CD4-positive, alpha-beta memory T cell (primary cell): ENCODE measurements at regions not wholly inside any gene's neighbourhood (a gene's known extent, or its start where the extent isn't known, plus 50 kb on each side); places are given as distances from the start of the nearest gene placed in this dataset.

Experiments used
- CTCF ChIA-PET: fragments of 350-600 bp; sonication (Branson Sonifier 250); formaldehyde crosslinking; loops from one replicate; lab custom pipeline; 2021; ENCODE audit warnings: inconsistent platforms; ENCODE audit not compliant: partially characterized antibody; lab: Charles Lee
- POLR2A ChIA-PET: fragments of 350-600 bp; sonication (Branson Sonifier 250); formaldehyde crosslinking; loops from one replicate; lab custom pipeline; 2021; ENCODE audit not compliant: partially characterized antibody; lab: Charles Lee
- DNase-seq, 5 donors: peaks; one replicate each; pipeline versions ENCODE4 v3.0.0 to v3.0.0-alpha.2; 2020 to 2022; ENCODE audit warnings: mixed read lengths in 1 of 5
- H3K27ac ChIP-seq: one replicate; pipeline ENCODE4 v1.7.0; 2013; ENCODE audit warnings: low read depth, low read length
- H3K27me3 ChIP-seq: 2 replicates; pipeline ENCODE4 v1.7.0; 2013; ENCODE audit warnings: mild to moderate bottlenecking, low read length, moderate library complexity; ENCODE audit not compliant: insufficient read depth
- H3K36me3 ChIP-seq: 2 replicates; pipeline ENCODE4 v1.7.0; 2013; ENCODE audit warnings: mild to moderate bottlenecking, low read length, moderate library complexity; ENCODE audit not compliant: insufficient read depth
- H3K4me1 ChIP-seq: 2 replicates; pipeline ENCODE4 v1.7.0; 2013; ENCODE audit warnings: mild to moderate bottlenecking, low read length, moderate library complexity; ENCODE audit not compliant: insufficient read depth
- H3K4me3 ChIP-seq, 2 donors: one replicate each; pipeline ENCODE4 v1.7.0; 2013; ENCODE audit warnings: low read length in 2 of 2, mild to moderate bottlenecking in 1 of 2
- H3K9me3 ChIP-seq, 2 donors: one replicate each; pipeline ENCODE4 v1.7.0; 2013; ENCODE audit warnings: low read length in 2 of 2, control low read depth in 1 of 2; ENCODE audit not compliant: control insufficient read depth in 1 of 2
- H3K27ac Mint-ChIP-seq, 7 donors: one replicate each; pipeline ENCODE4 v1.8.0; 2020 to 2021; ENCODE audit warnings: mixed read lengths in 7 of 7, mild to moderate bottlenecking in 6 of 7, inconsistent platforms in 3 of 7, moderate library complexity in 3 of 7
- H3K27me3 Mint-ChIP-seq, 2 donors: one replicate each; pipeline ENCODE4 v1.8.0; 2020 to 2021; ENCODE audit warnings: mixed read lengths in 2 of 2
- H3K36me3 Mint-ChIP-seq, 2 donors: one replicate each; pipeline ENCODE4 v1.8.0; 2020 to 2021; ENCODE audit warnings: mixed read lengths in 2 of 2, inconsistent platforms in 1 of 2, mild to moderate bottlenecking in 1 of 2
- H3K4me1 Mint-ChIP-seq, 4 donors: one replicate each; pipeline ENCODE4 v1.8.0; 2020 to 2021; ENCODE audit warnings: mixed read lengths in 4 of 4, mild to moderate bottlenecking in 1 of 4
- H3K4me3 Mint-ChIP-seq, 8 donors: one replicate each; pipeline ENCODE4 v1.8.0; 2020 to 2021; ENCODE audit warnings: mixed read lengths in 8 of 8, mild to moderate bottlenecking in 7 of 8, moderate library complexity in 6 of 8, inconsistent platforms in 3 of 8
- H3K9me3 Mint-ChIP-seq, 8 donors: one replicate each; pipeline ENCODE4 v1.8.0; 2020 to 2021; ENCODE audit warnings: mixed read lengths in 8 of 8, mild to moderate bottlenecking in 5 of 8, inconsistent platforms in 3 of 8, moderate library complexity in 1 of 8
- intact Hi-C: fragments of 100-400 bp; cut with micrococcal nuclease; formaldehyde crosslinking; loops from one replicate; pipeline ENCODE4 v1.15.1; 2023

DNA sequence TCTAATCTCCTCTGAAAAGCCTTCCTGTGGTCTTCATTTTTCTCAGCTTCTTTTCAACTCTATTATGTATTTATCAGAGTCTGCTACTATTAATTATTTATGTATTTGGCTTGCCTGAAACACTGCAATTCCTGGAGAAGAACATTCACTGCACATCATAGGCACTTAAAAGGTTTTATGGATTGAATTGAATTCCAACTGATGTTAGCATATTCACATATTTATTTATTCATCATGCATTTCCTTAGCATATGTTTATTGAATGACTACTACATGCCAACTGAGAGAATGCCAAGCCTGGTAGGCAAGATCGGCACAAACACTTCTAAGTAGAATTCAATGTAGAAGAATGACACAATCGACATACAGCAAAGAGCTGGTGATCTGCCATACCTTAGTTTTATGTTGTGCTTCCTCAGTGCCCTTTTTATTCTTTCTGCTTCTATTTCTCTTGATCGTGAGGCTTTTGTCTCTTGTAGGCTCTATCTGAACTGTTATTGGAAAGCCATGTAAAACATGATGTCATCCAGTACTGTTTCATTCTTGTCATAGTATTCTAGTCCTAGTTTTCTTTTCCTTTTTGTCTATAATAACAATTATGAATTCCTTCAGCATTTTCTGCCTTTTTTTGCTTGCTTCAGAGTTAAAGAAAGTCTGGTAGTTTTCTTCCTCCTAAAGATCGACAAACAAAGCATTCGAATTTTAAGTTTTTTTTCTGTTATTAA, 454.2 kb downstream of the TLE4 start:
- Histone ChIP-seq H3K4me3 (no peak overlapping the region), H3K9me3 (no peaks in the 10 kb centered on the region), H3K27me3 (no peaks in the 10 kb centered on the region), H3K27ac (no peak overlapping the region), H3K36me3 (no peaks in the 10 kb centered on the region), H3K4me1 (no peaks in the 10 kb centered on the region)
- H3K36me3 Mint-ChIP-seq, result no peaks in the 10 kb centered on the region
- intact Hi-C loops, result no loop called here
- ChIA-PET POLR2A (no interaction called here), CTCF (no interaction called here)
- H3K27ac Mint-ChIP-seq, result no peak overlapping the region
- no peaks in the 10 kb centered on the region for H3K27me3 Mint-ChIP-seq
- H3K4me1 Mint-ChIP-seq, result no peaks in the 10 kb centered on the region
- H3K9me3 Mint-ChIP-seq, result no peaks in the 10 kb centered on the region
- DNase-seq, result no peak
- no peak overlapping the region for H3K4me3 Mint-ChIP-seq

DNA sequence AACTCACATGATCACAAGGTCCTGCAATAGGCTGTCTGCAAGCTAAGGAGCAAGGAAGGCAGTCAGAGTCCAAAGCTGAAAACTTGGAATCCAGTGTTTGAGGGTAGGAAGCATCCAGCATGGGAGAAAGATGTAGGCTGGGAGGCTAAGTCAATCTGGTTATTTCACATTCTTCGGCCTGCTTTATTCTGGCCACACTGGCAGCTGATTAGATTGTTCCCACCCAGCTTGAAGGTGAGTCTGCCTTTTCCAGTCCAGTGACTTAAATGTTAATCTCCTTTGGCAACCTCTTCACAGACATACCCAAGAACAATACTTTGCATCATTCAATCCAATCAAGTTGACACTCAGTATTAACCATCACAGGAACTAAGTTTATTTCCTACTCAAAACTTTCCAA, 453.4 kb downstream of the TLE4 start:
- no peaks in the 10 kb centered on the region for H3K4me1 ChIP-seq
- H3K27ac ChIP-seq, result no peak overlapping the region
- no peak overlapping the region for H3K4me3 Mint-ChIP-seq
- no peaks in the 10 kb centered on the region for H3K36me3 ChIP-seq
- no peak overlapping the region for H3K4me3 ChIP-seq
- no peaks in the 10 kb centered on the region for H3K9me3 Mint-ChIP-seq
- ChIA-PET POLR2A (no interaction called here), CTCF (no interaction called here)
- DNase-seq, result no peak
- no peak overlapping the region for H3K27ac Mint-ChIP-seq
- intact Hi-C loops, result no loop called here
- H3K9me3 ChIP-seq, result no peaks in the 10 kb centered on the region
- no peaks in the 10 kb centered on the region for H3K4me1 Mint-ChIP-seq
- no peaks in the 10 kb centered on the region for H3K27me3 ChIP-seq
- no peaks in the 10 kb centered on the region for H3K27me3 Mint-ChIP-seq
- no peaks in the 10 kb centered on the region for H3K36me3 Mint-ChIP-seq

DNA sequence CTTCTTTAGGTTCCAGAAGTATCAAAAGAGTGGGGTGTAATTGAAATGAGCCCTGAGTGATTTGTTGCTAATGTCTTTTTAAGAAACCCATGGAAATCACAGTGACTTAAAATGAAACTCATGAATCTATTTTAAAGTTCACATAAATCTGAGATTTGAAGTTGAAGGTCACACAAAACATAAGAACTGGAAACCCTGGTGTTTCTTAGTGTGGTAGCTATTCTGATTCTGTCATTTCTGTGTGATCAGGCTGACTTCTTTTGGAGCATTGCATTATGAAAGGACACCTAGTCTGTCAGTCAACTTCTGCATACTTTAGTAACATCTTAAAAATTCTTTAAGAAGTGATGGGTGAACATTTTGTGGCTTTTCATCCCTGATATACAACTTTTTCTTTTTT, 448.8 kb downstream of the TLE4 start:
- Histone ChIP-seq H3K27ac (no peak overlapping the region), H3K36me3 (no peaks in the 10 kb centered on the region), H3K27me3 (no peaks in the 10 kb centered on the region), H3K9me3 (no peaks in the 10 kb centered on the region), H3K4me3 (no peak overlapping the region), H3K4me1 (no peaks in the 10 kb centered on the region)
- Mint-ChIP-seq H3K36me3 (no peaks in the 10 kb centered on the region), H3K4me3 (no peak overlapping the region), H3K27ac (no peak overlapping the region), H3K4me1 (no peaks in the 10 kb centered on the region), H3K9me3 (no peaks in the 10 kb centered on the region), H3K27me3 (no peaks in the 10 kb centered on the region)
- ChIA-PET CTCF (no interaction called here), POLR2A (no interaction called here)
- intact Hi-C loops, result no loop called here
- DNase-seq, result no peak

DNA sequence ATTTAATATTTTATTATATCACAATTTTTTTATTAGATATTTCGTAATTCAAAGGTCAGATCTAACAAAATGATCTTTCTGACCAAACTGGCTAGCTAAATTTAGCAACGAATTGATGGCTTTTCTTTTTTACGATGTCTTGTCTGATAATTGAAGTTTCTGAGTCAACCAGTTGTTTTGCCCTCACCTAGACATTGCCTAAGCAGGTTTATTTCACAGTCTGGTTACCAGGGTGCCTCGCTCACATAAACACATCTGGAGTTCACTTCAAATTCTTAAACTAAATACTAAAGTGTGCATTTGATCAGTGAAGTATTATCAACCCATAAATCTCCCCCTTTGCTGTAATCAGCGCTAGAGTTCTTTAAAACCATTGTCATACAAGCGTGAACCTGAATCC, 448.3 kb downstream of the TLE4 start:
- Mint-ChIP-seq H3K27me3 (peaks cover 0 to 3% of the 10 kb centered on the region in 2 donors), H3K4me1 (no peaks in the 10 kb centered on the region), H3K27ac (no peak overlapping the region), H3K36me3 (no peaks in the 10 kb centered on the region), H3K9me3 (no peaks in the 10 kb centered on the region), H3K4me3 (no peak overlapping the region)
- intact Hi-C loops, result no loop called here
- no peaks in the 10 kb centered on the region for H3K4me1 ChIP-seq
- DNase-seq, result no peak
- H3K9me3 ChIP-seq, result no peaks in the 10 kb centered on the region
- H3K27me3 ChIP-seq, result no peaks in the 10 kb centered on the region
- no peaks in the 10 kb centered on the region for H3K36me3 ChIP-seq
- ChIA-PET POLR2A (no interaction called here), CTCF (no interaction called here)
- H3K4me3 ChIP-seq, result no peak overlapping the region
- no peak overlapping the region for H3K27ac ChIP-seq

DNA sequence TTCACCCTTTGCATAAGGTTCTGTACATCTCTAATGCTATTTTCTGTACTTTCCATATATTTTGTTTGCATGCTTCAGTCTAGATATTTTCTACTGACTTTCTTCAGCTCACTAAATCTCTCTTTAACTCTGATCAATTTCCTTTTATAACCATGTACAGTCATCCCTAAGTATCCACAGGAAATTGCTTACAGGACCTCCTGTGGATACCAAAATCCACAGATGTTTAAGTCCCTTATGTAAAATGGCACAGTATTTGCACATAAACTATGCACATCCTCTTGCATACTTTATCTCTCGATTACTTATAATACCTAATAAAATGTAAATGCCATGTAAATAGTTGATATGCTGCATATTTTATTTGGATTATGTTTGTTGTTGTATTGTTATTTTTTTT, 442.1 kb downstream of the TLE4 start:
- ChIA-PET CTCF (no interaction called here), POLR2A (no interaction called here)
- H3K4me1 Mint-ChIP-seq, result no peaks in the 10 kb centered on the region
- H3K36me3 Mint-ChIP-seq, result no peaks in the 10 kb centered on the region
- H3K27ac Mint-ChIP-seq, result no peak overlapping the region
- H3K4me3 Mint-ChIP-seq, result no peak overlapping the region
- no peak for DNase-seq
- intact Hi-C loops, result no loop called here
- H3K36me3 ChIP-seq, result no peaks in the 10 kb centered on the region
- no peaks in the 10 kb centered on the region for H3K27me3 ChIP-seq
- peaks cover 0 to 17% (median 5%) of the 10 kb centered on the region in 8 donors for H3K9me3 Mint-ChIP-seq
- H3K27ac ChIP-seq, result no peak overlapping the region
- peaks cover 3% of the 10 kb centered on the region in 2 donors for H3K27me3 Mint-ChIP-seq
- H3K4me1 ChIP-seq, result no peaks in the 10 kb centered on the region
- no peaks in the 10 kb centered on the region for H3K9me3 ChIP-seq
- no peak overlapping the region for H3K4me3 ChIP-seq

DNA sequence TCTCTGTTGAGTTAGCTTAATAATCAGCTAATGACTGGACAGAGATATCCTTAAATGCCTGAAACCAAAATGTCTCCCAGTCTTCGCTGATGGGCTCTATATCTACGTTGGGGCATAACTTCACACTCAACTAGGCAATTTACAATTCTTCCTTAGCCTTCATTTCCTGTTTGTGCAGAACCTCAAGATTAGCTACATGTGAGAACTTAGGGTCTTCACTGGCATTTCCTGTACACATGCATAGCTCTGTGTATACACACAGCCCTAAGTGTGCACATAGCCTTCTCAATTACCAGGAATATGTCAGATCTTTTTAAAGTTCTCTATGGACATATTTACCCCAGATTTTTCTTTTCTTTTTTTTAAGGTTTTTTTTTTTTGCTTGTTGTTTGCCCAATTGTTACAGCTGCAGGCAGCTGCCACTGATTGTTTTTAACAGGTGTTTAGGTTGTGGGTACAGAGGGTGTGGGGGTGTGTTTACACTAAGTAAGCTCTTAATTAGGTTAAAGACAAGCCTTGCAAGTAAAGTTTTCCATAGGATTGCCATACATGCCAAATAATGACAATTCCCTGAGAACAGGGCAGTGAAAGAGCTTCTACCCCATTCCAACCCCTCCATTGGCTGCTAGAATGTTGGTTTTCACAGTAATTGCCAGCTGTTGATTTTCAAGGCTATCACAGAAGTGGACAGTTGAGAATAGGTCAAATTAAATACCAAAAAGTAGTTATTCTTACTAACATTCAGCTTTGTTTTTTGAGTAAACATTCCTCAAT, 441.0 kb downstream of the TLE4 start:
- H3K9me3 ChIP-seq, result no peaks in the 10 kb centered on the region
- H3K4me1 Mint-ChIP-seq, result no peaks in the 10 kb centered on the region
- no peaks in the 10 kb centered on the region for H3K36me3 ChIP-seq
- no peak overlapping the region for H3K4me3 ChIP-seq
- H3K27me3 ChIP-seq, result no peaks in the 10 kb centered on the region
- H3K27ac Mint-ChIP-seq, result peak overlapping the region in 1 of 7 donors; percentile 16
- H3K4me1 ChIP-seq, result no peaks in the 10 kb centered on the region
- intact Hi-C loops, result no loop called here
- peaks cover 3% of the 10 kb centered on the region in 2 donors for H3K27me3 Mint-ChIP-seq
- H3K4me3 Mint-ChIP-seq, result no peak overlapping the region
- no peak for DNase-seq
- H3K27ac ChIP-seq, result no peak overlapping the region
- POLR2A ChIA-PET, result no interaction called here
- no peaks in the 10 kb centered on the region for H3K36me3 Mint-ChIP-seq
- CTCF ChIA-PET, result no interaction called here
- H3K9me3 Mint-ChIP-seq, result peaks cover 0 to 17% (median 5%) of the 10 kb centered on the region in 8 donors

DNA sequence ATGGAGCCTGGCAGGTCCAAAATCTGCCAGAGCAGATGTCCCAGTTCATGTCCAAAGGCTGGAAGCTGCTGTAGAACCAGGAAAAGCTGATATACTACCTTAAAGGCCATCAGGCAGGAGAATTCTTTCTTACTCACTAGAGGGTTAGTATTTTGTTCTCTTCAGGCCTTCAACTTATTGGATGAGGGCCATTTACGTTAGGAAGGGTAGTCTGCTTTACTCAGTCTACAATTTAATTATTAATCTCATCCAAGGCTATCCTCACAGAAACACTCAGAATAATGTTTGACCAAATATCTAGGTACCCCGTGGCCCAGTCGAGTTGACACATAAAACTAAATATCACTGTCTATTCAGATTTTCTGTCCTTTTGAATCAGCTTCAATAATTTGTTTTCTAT, 437.4 kb downstream of the TLE4 start:
- intact Hi-C loops, result no loop called here
- no peak overlapping the region for H3K27ac Mint-ChIP-seq

More for the DNA sequence above, 437.4 kb downstream of the TLE4 start:
- H3K27me3 ChIP-seq, result no peaks in the 10 kb centered on the region
- H3K36me3 ChIP-seq, result no peaks in the 10 kb centered on the region
- no peaks in the 10 kb centered on the region for H3K4me1 ChIP-seq
- H3K27ac ChIP-seq, result no peak overlapping the region
- Mint-ChIP-seq H3K27me3 (peaks cover 0 to 2% of the 10 kb centered on the region in 2 donors), H3K9me3 (peaks cover 0 to 17% (median 4%) of the 10 kb centered on the region in 8 donors), H3K36me3 (no peaks in the 10 kb centered on the region), H3K4me1 (no peaks in the 10 kb centered on the region), H3K4me3 (no peak overlapping the region)
- H3K4me3 ChIP-seq, result no peak overlapping the region
- POLR2A ChIA-PET, result no interaction called here
- CTCF ChIA-PET, result no interaction called here
- no peak for DNase-seq
- no peaks in the 10 kb centered on the region for H3K9me3 ChIP-seq
